IMR-90 (cell line): ENCODE measurements at regions not wholly inside any gene's neighbourhood (a gene's known extent, or its start where the extent isn't known, plus 50 kb on each side); places are given as distances from the start of the nearest gene placed in this dataset.

ENCODE experiments used
- ATAC-seq: fragments of 200-7000 bp; cut with Tn5 transposase; 2 replicates; pipeline ENCODE4 v1.9.1; 2020; ENCODE audit warnings: low read depth, mild to moderate bottlenecking, moderate library complexity
- BruUV-seq: library from RNA; stranded (reverse); fragments of 400-500 nt; replicated peaks from 2 replicates; lab custom pipeline; 2021; lab: Mats Ljungman, UMichigan
- CTCF ChIA-PET: fragments of 300-600 bp; formaldehyde crosslinking; extraction: SDS; loops from one replicate; lab custom pipeline; 2021; ENCODE audit warnings: antibody characterized with exemption; lab: Yijun Ruan, JAX
- POLR2A ChIA-PET: fragments of 300-600 bp; sonication (Branson Sonifier 250); formaldehyde crosslinking; loops from one replicate; lab custom pipeline; 2022; ENCODE audit warnings: antibody characterized with exemption; ENCODE audit not compliant: unreplicated experiment; lab: Charles Lee
- DNase-seq: peaks from one replicate; pipeline ENCODE4 v3.0.0; 2013
- H2AFZ ChIP-seq: replicated peaks from 2 replicates; pipeline ENCODE3; 2013; ENCODE audit warnings: low read length, mild to moderate bottlenecking; ENCODE audit not compliant: poor library complexity
- H2AK5ac ChIP-seq: 2 replicates; pipeline ENCODE4 v1.6.1; 2013; ENCODE audit warnings: low read depth, low read length, inconsistent platforms
- H2AK9ac ChIP-seq: replicated peaks from 2 replicates; pipeline ENCODE3; 2013; ENCODE audit warnings: mild to moderate bottlenecking, low read depth, low read length, moderate library complexity; ENCODE audit not compliant: poor library complexity
- H2BK120ac ChIP-seq: 2 replicates; pipeline ENCODE4 v1.6.1; 2013; ENCODE audit warnings: low read depth, low read length, inconsistent platforms
- H2BK15ac ChIP-seq: 3 replicates; pipeline ENCODE4 v1.6.1; 2013; ENCODE audit warnings: low read depth, low read length, inconsistent platforms
- H2BK20ac ChIP-seq: 2 replicates; pipeline ENCODE4 v1.6.1; 2013; ENCODE audit warnings: low read depth, mild to moderate bottlenecking, inconsistent platforms, low read length, moderate library complexity
- H2BK5ac ChIP-seq: 2 replicates; pipeline ENCODE4 v1.6.1; 2013; ENCODE audit warnings: mild to moderate bottlenecking, low read depth, low read length, inconsistent platforms; ENCODE audit not compliant: poor library complexity, severe bottlenecking
- H3K14ac ChIP-seq: replicated peaks from 2 replicates; pipeline ENCODE4 v1.6.1; 2013; ENCODE audit warnings: low read depth, low read length, inconsistent platforms
- H3K18ac ChIP-seq: 2 replicates; pipeline ENCODE4 v1.6.1; 2013; ENCODE audit warnings: low read depth, low read length, control low read depth
- H3K23ac ChIP-seq: 2 replicates; pipeline ENCODE4 v1.6.1; 2013; ENCODE audit warnings: low read depth, low read length, inconsistent platforms
- H3K27ac ChIP-seq: 2 replicates; pipeline ENCODE4 v1.5.1; 2013; ENCODE audit warnings: mild to moderate bottlenecking, control low read depth, low read length; ENCODE audit not compliant: insufficient read depth
- H3K27me3 ChIP-seq: 2 replicates; pipeline ENCODE4 v1.6.1; 2013; ENCODE audit warnings: low read length; ENCODE audit not compliant: control insufficient read depth, insufficient read depth
- H3K36me3 ChIP-seq: 2 replicates; pipeline ENCODE4 v1.6.1; 2013; ENCODE audit warnings: low read length, mixed read lengths; ENCODE audit not compliant: control insufficient read depth, insufficient read depth
- H3K4ac ChIP-seq: 2 replicates; pipeline ENCODE4 v1.6.1; 2013; ENCODE audit warnings: low read depth, low read length, inconsistent platforms
- H3K4me1 ChIP-seq: 2 replicates; pipeline ENCODE4 v1.6.1; 2013; ENCODE audit warnings: low read length, mixed read lengths; ENCODE audit not compliant: control insufficient read depth, insufficient read depth
- H3K4me2 ChIP-seq: 2 replicates; pipeline ENCODE4 v1.6.1; 2013; ENCODE audit warnings: low read depth, mild to moderate bottlenecking, control low read depth, low read length, moderate library complexity
- H3K4me3 ChIP-seq: 2 replicates; pipeline ENCODE4 v1.5.1; 2013; ENCODE audit warnings: low read depth, mild to moderate bottlenecking, control low read depth, low read length, moderate library complexity; ENCODE audit not compliant: insufficient read depth
- H3K56ac ChIP-seq: 2 replicates; pipeline ENCODE4 v1.6.1; 2013; ENCODE audit warnings: low read length, inconsistent platforms; ENCODE audit not compliant: insufficient read depth; ENCODE audit errors: extremely low read depth
- H3K79me1 ChIP-seq, 2 experiments: 2 replicates each; pipeline ENCODE4 v1.6.1; 2013; ENCODE audit warnings: low read length in 2 of 2, inconsistent platforms in 1 of 2, low read depth in 1 of 2
- H3K9ac ChIP-seq: 2 replicates; pipeline ENCODE4 v1.6.1; 2013; ENCODE audit warnings: low read depth, low read length, control low read depth
- H3K9me1 ChIP-seq: 2 replicates; pipeline ENCODE4 v1.6.1; 2013; ENCODE audit warnings: low read length, inconsistent platforms; ENCODE audit not compliant: insufficient read depth
- H3K9me3 ChIP-seq: 2 replicates; pipeline ENCODE4 v1.6.1; 2013; ENCODE audit warnings: low read length; ENCODE audit not compliant: control insufficient read depth, insufficient read depth
- H4K20me1 ChIP-seq: 2 replicates; pipeline ENCODE4 v1.6.1; 2013; ENCODE audit warnings: low read length, inconsistent platforms; ENCODE audit not compliant: insufficient read depth
- H4K5ac ChIP-seq: 2 replicates; pipeline ENCODE4 v1.6.1; 2013; ENCODE audit warnings: mild to moderate bottlenecking, low read depth, low read length, control low read depth
- H4K8ac ChIP-seq, 2 experiments: 2 replicates each; pipeline ENCODE4 v1.6.1; 2013; ENCODE audit warnings: low read depth in 2 of 2, low read length in 2 of 2, control low read depth in 1 of 2, inconsistent platforms in 1 of 2
- H4K91ac ChIP-seq: 2 replicates; pipeline ENCODE4 v1.6.1; 2013; ENCODE audit warnings: low read depth, low read length, inconsistent platforms; ENCODE audit not compliant: insufficient read depth
- CEBPB ChIP-seq: IDR thresholded peaks from 2 replicates; pipeline ENCODE4 v1.6.1; 2012; ENCODE audit warnings: low read depth, low read length, improper control_type of control experiment
- CHD1 ChIP-seq: IDR thresholded peaks from 2 replicates; pipeline ENCODE4 v1.6.1; 2012; ENCODE audit warnings: low read depth, low read length, improper control_type of control experiment
- FOS ChIP-seq: fragments of 150-350 bp; IDR thresholded peaks from 2 replicates; pipeline ENCODE4 v1.6.1; 2016; ENCODE audit warnings: low read depth, low read length
- MAZ ChIP-seq: IDR thresholded peaks from 2 replicates; pipeline ENCODE4 v1.6.1; 2012; ENCODE audit warnings: low read depth, mild to moderate bottlenecking, low read length, improper control_type of control experiment, moderate library complexity, borderline replicate concordance
- POLR2A ChIP-seq: IDR thresholded peaks from 2 replicates; pipeline ENCODE4 v1.6.1; 2012; ENCODE audit warnings: mild to moderate bottlenecking, low read depth, low read length
- RFX5 ChIP-seq: IDR thresholded peaks from 2 replicates; pipeline ENCODE4 v1.8.0; 2012; ENCODE audit warnings: low read depth, mild to moderate bottlenecking, low read length, moderate library complexity
- WGBS, 2 experiments: methylation state at CpG; one replicate each; pipeline versions ENCODE4 v1.1.5 to v1.1.7; 2013; ENCODE audit warnings: missing lambda C conversion rate in 2 of 2; ENCODE audit not compliant: insufficient read length in 1 of 2; ENCODE audit errors: extremely low coverage in 2 of 2; 5-methylcytosine and 5-hydroxymethylcytosine counted together
- dilution Hi-C: fragments of 300-500 bp; cut with HindIII; formaldehyde crosslinking; loops from one replicate; pipeline ENCODE4 v1.14.3; 2018; ENCODE audit warnings: low sequenced_read_pairs; ENCODE audit not compliant: unreplicated experiment
- in situ Hi-C: fragments of 300-500 bp; cut with MboI; formaldehyde crosslinking; loops from 3 replicates; pipeline ENCODE4 v1.14.3; 2019; ENCODE audit warnings: low sequenced_read_pairs, inconsistent platforms, mixed read lengths
- intact Hi-C: fragments of 100-400 bp; cut with micrococcal nuclease; formaldehyde crosslinking; loops from 2 replicates; pipeline ENCODE4 v1.10.0; 2022
- TF ChIP-seq, protein P1 (sequence below): fragments of 150-350 bp; IDR thresholded peaks from 2 replicates; pipeline ENCODE4 v1.6.1; 2017; ENCODE audit warnings: mild to moderate bottlenecking, antibody characterized with exemption, low read length, low read depth
- TF ChIP-seq, protein P2 (sequence below): conservative IDR thresholded peaks from 2 replicates; pipeline ENCODE4 v1.5.1; 2012; ENCODE audit warnings: mild to moderate bottlenecking, low read depth, low read length, improper control_type of control experiment

DNA sequence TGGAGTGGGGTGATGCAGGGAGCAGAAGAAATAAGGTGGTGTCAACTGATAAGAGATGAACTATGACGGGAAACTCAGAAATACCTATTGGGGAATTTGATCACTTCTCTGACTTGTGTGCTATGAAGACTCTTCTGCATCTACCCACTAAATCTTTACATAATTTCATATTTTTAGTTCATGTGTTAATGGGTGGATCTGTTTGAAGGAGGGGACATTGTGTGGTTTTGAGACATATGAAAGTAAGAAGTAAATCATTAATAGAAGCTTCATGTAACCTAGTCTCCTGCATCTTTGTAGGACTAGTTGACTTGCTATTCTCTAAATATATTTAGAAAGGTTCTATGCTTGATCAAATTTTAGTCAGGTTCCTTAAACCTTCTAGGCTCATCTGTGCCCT lies 86.6 kb upstream of the MEI4 start:
- Histone ChIP-seq H4K8ac (no peak overlapping the region), H3K27me3 (no peaks in the 10 kb centered on the region), H3K56ac (no peak overlapping the region), H3K9ac (no peak overlapping the region), H3K4me2 (no peak overlapping the region), H2AFZ (no peak overlapping the region), H2AK5ac (no peak overlapping the region), H4K91ac (no peak overlapping the region), H3K23ac (no peak overlapping the region), H2BK120ac (no peak overlapping the region), H3K9me1 (no peaks in the 10 kb centered on the region), H3K36me3 (no peaks in the 10 kb centered on the region), H3K18ac (no peak overlapping the region), H3K14ac (no peak overlapping the region), H3K9me3 (no peaks in the 10 kb centered on the region), H2BK5ac (no peak overlapping the region), H3K4me1 (no peaks in the 10 kb centered on the region), H4K5ac (no peak overlapping the region), H3K27ac (no peak overlapping the region), H2BK20ac (no peak overlapping the region), H3K4me3 (no peak overlapping the region), H2BK15ac (no peak overlapping the region), H4K20me1 (no peaks in the 10 kb centered on the region), H2AK9ac (no peak overlapping the region), H3K79me1 (no peaks in the 10 kb centered on the region), H3K4ac (no peak overlapping the region)
- dilution Hi-C loops (no loop called here), intact Hi-C loops (no loop called here), in situ Hi-C loops (no loop called here)
- TF ChIP-seq FOS (no peak), CHD1 (no peak), CEBPB (no peak), MAZ (no peak), RFX5 (no peak), POLR2A (no peak)
- TF ChIP-seq, protein P1, sequence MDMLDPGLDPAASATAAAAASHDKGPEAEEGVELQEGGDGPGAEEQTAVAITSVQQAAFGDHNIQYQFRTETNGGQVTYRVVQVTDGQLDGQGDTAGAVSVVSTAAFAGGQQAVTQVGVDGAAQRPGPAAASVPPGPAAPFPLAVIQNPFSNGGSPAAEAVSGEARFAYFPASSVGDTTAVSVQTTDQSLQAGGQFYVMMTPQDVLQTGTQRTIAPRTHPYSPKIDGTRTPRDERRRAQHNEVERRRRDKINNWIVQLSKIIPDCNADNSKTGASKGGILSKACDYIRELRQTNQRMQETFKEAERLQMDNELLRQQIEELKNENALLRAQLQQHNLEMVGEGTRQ, result no peak
- TF ChIP-seq, protein P2, sequence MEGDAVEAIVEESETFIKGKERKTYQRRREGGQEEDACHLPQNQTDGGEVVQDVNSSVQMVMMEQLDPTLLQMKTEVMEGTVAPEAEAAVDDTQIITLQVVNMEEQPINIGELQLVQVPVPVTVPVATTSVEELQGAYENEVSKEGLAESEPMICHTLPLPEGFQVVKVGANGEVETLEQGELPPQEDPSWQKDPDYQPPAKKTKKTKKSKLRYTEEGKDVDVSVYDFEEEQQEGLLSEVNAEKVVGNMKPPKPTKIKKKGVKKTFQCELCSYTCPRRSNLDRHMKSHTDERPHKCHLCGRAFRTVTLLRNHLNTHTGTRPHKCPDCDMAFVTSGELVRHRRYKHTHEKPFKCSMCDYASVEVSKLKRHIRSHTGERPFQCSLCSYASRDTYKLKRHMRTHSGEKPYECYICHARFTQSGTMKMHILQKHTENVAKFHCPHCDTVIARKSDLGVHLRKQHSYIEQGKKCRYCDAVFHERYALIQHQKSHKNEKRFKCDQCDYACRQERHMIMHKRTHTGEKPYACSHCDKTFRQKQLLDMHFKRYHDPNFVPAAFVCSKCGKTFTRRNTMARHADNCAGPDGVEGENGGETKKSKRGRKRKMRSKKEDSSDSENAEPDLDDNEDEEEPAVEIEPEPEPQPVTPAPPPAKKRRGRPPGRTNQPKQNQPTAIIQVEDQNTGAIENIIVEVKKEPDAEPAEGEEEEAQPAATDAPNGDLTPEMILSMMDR, result no peak
- ATAC-seq, result no peak
- POLR2A ChIA-PET, result no interaction called here
- CTCF ChIA-PET, result no interaction called here
- BruUV-seq, result no TSS peak
- no peak for DNase-seq
- no CpG with 5 or more reads among the region's 1 CpG for WGBS, 2 experiments
